Sigmoid colon (tissue), 4 donors: ENCODE measurements at regions not wholly inside any gene's neighbourhood (a gene's known extent, or its start where the extent isn't known, plus 50 kb on each side); places are given as distances from the start of the nearest gene placed in this dataset.

ENCODE experiments used
- POLR2A ChIP-seq, 2 donors: fragments of 450-650 bp; IDR thresholded peaks; one replicate each; pipeline ENCODE4 v1.6.1; 2016; ENCODE audit warnings: antibody characterized with exemption in 2 of 2, mild to moderate bottlenecking in 2 of 2, moderate library complexity in 2 of 2
- POLR2AphosphoS5 ChIP-seq, 4 donors: sonication (generic); formaldehyde crosslinking; IDR thresholded peaks; one replicate each; pipeline ENCODE4 v1.6.1; 2017; ENCODE audit warnings: antibody characterized with exemption in 4 of 4
- TF ChIP-seq, protein P1 (sequence below), 4 experiments: fragments of 450-650 bp in 3 of 4; fragments of 200-600 bp in 1 of 4; IDR thresholded peaks; one replicate each; pipeline ENCODE4 v1.5.1; 2016 to 2019; ENCODE audit warnings: antibody characterized with exemption in 4 of 4, mild to moderate bottlenecking in 3 of 4, moderate library complexity in 2 of 4

DNA sequence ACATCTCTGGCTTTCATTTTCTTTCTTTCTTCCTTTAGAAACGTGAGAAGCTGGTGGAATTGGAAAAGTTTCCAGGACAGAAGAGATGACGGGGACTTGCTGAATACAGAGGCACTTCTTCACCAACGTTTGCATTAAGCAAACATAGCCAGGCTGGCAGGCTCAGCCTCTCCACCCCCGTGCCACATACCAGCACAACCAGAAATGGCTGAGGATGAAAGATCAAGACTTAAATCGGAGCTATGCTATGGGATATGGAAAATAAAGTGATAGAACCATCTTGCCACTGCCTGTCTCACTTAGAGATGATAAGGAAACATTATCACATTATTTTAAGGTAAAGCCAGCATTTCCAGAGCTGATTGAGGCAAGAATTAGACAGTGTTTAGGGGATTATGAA lies 483.3 kb downstream of the BCL11A start:
- TF ChIP-seq, protein P1, sequence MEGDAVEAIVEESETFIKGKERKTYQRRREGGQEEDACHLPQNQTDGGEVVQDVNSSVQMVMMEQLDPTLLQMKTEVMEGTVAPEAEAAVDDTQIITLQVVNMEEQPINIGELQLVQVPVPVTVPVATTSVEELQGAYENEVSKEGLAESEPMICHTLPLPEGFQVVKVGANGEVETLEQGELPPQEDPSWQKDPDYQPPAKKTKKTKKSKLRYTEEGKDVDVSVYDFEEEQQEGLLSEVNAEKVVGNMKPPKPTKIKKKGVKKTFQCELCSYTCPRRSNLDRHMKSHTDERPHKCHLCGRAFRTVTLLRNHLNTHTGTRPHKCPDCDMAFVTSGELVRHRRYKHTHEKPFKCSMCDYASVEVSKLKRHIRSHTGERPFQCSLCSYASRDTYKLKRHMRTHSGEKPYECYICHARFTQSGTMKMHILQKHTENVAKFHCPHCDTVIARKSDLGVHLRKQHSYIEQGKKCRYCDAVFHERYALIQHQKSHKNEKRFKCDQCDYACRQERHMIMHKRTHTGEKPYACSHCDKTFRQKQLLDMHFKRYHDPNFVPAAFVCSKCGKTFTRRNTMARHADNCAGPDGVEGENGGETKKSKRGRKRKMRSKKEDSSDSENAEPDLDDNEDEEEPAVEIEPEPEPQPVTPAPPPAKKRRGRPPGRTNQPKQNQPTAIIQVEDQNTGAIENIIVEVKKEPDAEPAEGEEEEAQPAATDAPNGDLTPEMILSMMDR (IDR thresholded peaks at IDR 0.05): no peak
- no peak for TF ChIP-seq POLR2A (IDR thresholded peaks at IDR 0.05)
- TF ChIP-seq POLR2AphosphoS5 (IDR thresholded peaks at IDR 0.05): no peak
